Retinal pigment epithelial cell (primary cell): ENCODE measurements at regions not wholly inside any gene's neighbourhood (a gene's known extent, or its start where the extent isn't known, plus 50 kb on each side); places are given as distances from the start of the nearest gene placed in this dataset.
"Not testable (repeated sequence)": the region's sequence is repeated elsewhere in the genome, so short reads cannot be mapped to it uniquely, and the experiment has no call there.

ENCODE experiments used
- DNase-seq: peaks from one replicate; pipeline ENCODE4 v3.0.0-alpha.2; 2010; ENCODE audit warnings: low read depth
- H3K4me3 ChIP-seq: 2 replicates; pipeline ENCODE4 v1.5.1; 2011; ENCODE audit warnings: mild to moderate bottlenecking, low read length, control low read depth, moderate library complexity
- CTCF ChIP-seq: conservative IDR thresholded peaks from 2 replicates; pipeline ENCODE4 v1.5.1; 2011; ENCODE audit warnings: low read depth, low read length, control low read depth, inconsistent platforms

- DNase-seq: no peak
- H3K4me3 ChIP-seq: no peak overlapping the region
- no peak for TF ChIP-seq CTCF
These were observed 352.5 kb upstream of the C2CD4B start for GRCh38 chr15:62517541-62517940.

- not testable (repeated sequence) for DNase-seq, H3K4me3 ChIP-seq
These were observed 353.6 kb upstream of the C2CD4B start for GRCh38 chr15:62518666-62519065.

DNA sequence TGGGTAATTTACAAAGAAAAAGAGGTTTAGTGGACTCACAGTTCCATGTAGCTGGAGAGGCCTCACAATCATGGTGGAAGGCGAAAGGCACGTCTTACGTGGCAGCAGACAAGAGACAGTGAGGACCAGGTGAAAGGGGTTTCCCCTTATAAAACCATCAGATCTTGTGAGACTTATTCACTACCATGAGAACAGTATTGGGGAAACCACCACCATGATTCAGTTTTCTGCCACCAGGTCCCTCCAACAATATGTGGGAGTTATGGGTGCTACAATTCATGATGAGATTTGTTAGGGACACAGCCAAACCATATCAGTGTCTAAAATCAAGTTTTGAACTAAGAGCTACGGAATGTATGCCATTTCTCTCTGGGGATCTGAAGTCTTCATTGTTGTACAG is 354.8 kb upstream of the C2CD4B start:
- TF ChIP-seq CTCF: no peak
- DNase-seq: no peak
- no peak overlapping the region for H3K4me3 ChIP-seq

DNA sequence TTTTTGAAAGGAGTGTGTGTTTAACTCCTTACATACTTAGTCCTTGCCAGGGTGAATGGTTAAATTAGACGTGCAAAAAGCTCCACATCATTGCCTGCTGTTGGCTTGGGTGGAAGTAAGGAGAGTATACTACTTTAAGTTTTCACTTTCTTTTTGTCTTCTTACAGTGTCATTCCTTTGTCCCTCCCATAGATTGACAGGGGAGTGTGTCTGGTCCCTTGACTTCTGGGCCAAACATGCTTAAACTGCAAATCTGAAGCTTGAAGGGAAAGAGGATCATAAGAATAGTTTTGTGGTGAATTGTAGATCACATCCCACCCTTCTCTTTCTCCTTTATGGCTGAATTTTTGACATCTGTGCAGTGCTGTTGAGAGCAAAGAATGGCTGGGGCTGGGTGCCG is 355.8 kb upstream of the C2CD4B start:
- no peak overlapping the region for H3K4me3 ChIP-seq
- no peak for DNase-seq
- TF ChIP-seq CTCF: no peak

DNA sequence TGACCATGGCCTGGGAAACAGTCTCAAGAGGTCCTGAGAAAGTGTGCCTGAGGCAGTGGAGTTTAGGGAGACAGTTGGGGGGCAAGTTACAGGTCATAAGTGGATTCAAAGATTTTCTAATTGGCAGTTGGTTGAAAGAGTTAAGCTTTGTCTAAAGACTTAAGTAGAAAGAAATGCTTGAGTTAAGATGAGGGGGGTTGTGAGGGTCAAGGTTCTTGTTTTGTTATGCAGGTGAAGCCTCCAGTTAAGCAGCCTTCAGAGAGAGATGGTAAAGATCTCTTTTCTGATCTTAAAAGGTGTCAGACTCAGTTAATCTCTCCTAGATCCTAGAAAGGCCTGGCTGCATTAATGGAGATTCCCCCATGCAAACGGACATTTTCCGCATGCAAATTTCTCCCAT is 356.3 kb upstream of the C2CD4B start:
- no peak overlapping the region for H3K4me3 ChIP-seq
- DNase-seq: no peak
- TF ChIP-seq CTCF: no peak

GRCh38 chr15:62524848-62525247 is 359.8 kb upstream of the C2CD4B start:
- TF ChIP-seq CTCF: no peak
- H3K4me3 ChIP-seq: no peak overlapping the region
- DNase-seq: no peak

GRCh38 chr15:62527387-62527786 is 362.3 kb upstream of the C2CD4B start:
- DNase-seq: no peak
- no peak overlapping the region for H3K4me3 ChIP-seq
- no peak for TF ChIP-seq CTCF

- TF ChIP-seq CTCF: no peak
- DNase-seq: no peak
These were observed 363.4 kb upstream of the C2CD4B start for GRCh38 chr15:62528505-62528904.

More at GRCh38 chr15:62528505-62528904, 363.4 kb upstream of the C2CD4B start:
- no peak overlapping the region for H3K4me3 ChIP-seq
